DND-41 (cell line): ENCODE measurements at regions not wholly inside any gene's neighbourhood (a gene's known extent, or its start where the extent isn't known, plus 50 kb on each side); places are given as distances from the start of the nearest gene placed in this dataset.

ENCODE experiments used
- ATAC-seq: fragments of 200-7000 bp; cut with Tn5 transposase; 3 replicates; pipeline ENCODE4 v1.9.1; 2021; ENCODE audit warnings: low read depth; ENCODE audit not compliant: insufficient read depth
- DNase-seq: peaks from one replicate; pipeline ENCODE4 v3.0.0-alpha.2; 2020
- H2AFZ ChIP-seq: 2 replicates; pipeline ENCODE4 v1.6.0; 2012; ENCODE audit warnings: low read depth, low read length
- H3K27ac ChIP-seq: 2 replicates; pipeline ENCODE4 v1.5.1; 2012; ENCODE audit warnings: low read length, inconsistent platforms
- H3K27me3 ChIP-seq: fragments of 200-600 bp; sonication (generic); 2 replicates; pipeline ENCODE4 v1.6.0; 2012; ENCODE audit warnings: low read length, mild to moderate bottlenecking, inconsistent platforms; ENCODE audit not compliant: insufficient read depth, poor library complexity
- H3K36me3 ChIP-seq: 2 replicates; pipeline ENCODE4 v1.5.1; 2012; ENCODE audit warnings: low read length, inconsistent platforms; ENCODE audit not compliant: insufficient read depth
- H3K4me1 ChIP-seq: 2 replicates; pipeline ENCODE4 v1.5.1; 2012; ENCODE audit warnings: mild to moderate bottlenecking, low read length; ENCODE audit not compliant: insufficient read depth
- H3K4me2 ChIP-seq: 2 replicates; pipeline ENCODE4 v1.6.0; 2012; ENCODE audit warnings: mild to moderate bottlenecking, moderate library complexity, low read length, inconsistent platforms; ENCODE audit not compliant: insufficient read depth
- H3K4me3 ChIP-seq, 2 experiments: fragments of 200-600 bp in 1 of 2; shearing (Covaris generic) in 1 of 2; 2 replicates each; pipeline ENCODE4 v1.5.1; 2012 to 2016; ENCODE audit warnings: inconsistent platforms in 2 of 2, low read length in 2 of 2, mild to moderate bottlenecking in 2 of 2, low read depth in 1 of 2, moderate library complexity in 1 of 2
- H3K79me2 ChIP-seq: 2 replicates; pipeline ENCODE4 v1.6.0; 2012; ENCODE audit warnings: low read length, inconsistent platforms; ENCODE audit not compliant: insufficient read depth
- H3K9ac ChIP-seq: 2 replicates; pipeline ENCODE4 v1.6.0; 2012; ENCODE audit warnings: low read depth, mild to moderate bottlenecking, inconsistent platforms, low read length, moderate library complexity
- H3K9me3 ChIP-seq: 2 replicates; pipeline ENCODE4 v1.5.1; 2012; ENCODE audit warnings: low read length, moderate library complexity, mild to moderate bottlenecking, inconsistent platforms; ENCODE audit not compliant: insufficient read depth, severe bottlenecking
- H4K20me1 ChIP-seq: 2 replicates; pipeline ENCODE4 v1.6.0; 2012; ENCODE audit warnings: low read length; ENCODE audit not compliant: insufficient read depth
- CTCF ChIP-seq: IDR thresholded peaks from 2 replicates; pipeline ENCODE4 v1.5.1; 2012; ENCODE audit warnings: borderline replicate concordance, low read length, moderate library complexity, mild to moderate bottlenecking; ENCODE audit not compliant: poor library complexity, severe bottlenecking; ENCODE audit errors: extremely low read depth
- EZH2 ChIP-seq: IDR thresholded peaks from 3 replicates; pipeline ENCODE4 v1.6.1; 2012; ENCODE audit warnings: borderline replicate concordance, low read depth, mild to moderate bottlenecking, moderate library complexity, low read length, inconsistent platforms; ENCODE audit not compliant: severe bottlenecking

DNA sequence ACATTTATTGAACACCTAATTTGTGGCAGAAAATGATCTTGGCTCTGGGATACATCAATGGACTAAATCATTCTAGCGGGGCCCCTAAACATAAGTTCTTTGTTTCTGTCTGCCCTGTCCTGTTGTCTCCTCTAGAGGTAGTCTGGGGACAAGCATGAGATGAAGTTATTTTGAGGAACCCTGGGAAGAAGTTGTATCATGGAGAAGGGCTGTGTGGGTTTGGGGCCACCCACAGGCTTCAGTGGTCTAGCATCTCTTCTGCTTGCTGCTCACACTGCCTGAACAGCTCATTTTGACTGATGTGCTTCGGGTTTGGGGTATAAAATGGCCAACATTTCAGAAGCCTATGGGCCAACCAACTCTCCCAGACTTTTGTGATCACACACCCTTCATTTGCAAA lies 50.3 kb upstream of the OSBPL11 start:
- ATAC-seq, result no peak

DNA sequence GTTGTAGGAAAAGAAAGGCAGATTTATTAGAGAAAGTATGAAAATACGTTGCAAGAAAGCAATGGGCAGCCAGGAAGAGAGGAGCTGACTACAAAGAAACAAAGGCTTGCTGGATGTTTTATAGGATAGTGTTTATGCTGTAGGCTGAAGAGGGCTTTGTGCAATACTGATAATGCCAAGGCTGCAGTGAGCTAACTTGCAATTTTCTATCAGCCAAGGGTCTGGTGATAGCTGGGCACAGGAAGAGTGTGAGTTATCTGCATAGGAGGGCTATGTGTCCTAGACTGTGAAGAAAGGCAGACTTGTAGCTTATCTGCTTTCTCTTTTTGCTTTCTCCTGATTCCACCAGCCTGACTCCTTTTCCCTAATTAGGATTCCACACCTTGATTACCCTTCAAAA lies 51.3 kb upstream of the OSBPL11 start:
- Histone ChIP-seq H3K36me3 (no peaks in the 10 kb centered on the region), H3K4me3 (no peak overlapping the region), H3K79me2 (no peaks in the 10 kb centered on the region), H3K27ac (no peak overlapping the region), H4K20me1 (no peaks in the 10 kb centered on the region), H3K27me3 (no peaks in the 10 kb centered on the region), H3K9me3 (no peaks in the 10 kb centered on the region), H3K4me1 (no peaks in the 10 kb centered on the region), H3K4me2 (no peak overlapping the region), H3K9ac (no peak overlapping the region), H2AFZ (no peak overlapping the region)
- TF ChIP-seq CTCF (no peak), EZH2 (no peak)
- no peak for ATAC-seq
- DNase-seq, result no peak

More for the DNA sequence above, 50.3 kb upstream of the OSBPL11 start:
- Histone ChIP-seq H3K4me1 (no peaks in the 10 kb centered on the region), H3K4me2 (no peak overlapping the region), H3K27me3 (no peaks in the 10 kb centered on the region), H3K79me2 (no peaks in the 10 kb centered on the region), H3K9me3 (no peaks in the 10 kb centered on the region), H3K27ac (no peak overlapping the region), H2AFZ (no peak overlapping the region), H4K20me1 (no peaks in the 10 kb centered on the region), H3K9ac (no peak overlapping the region), H3K4me3 (no peak overlapping the region), H3K36me3 (no peaks in the 10 kb centered on the region)
- DNase-seq, result no peak
- no peak for TF ChIP-seq EZH2
- TF ChIP-seq CTCF, result no peak

- Histone ChIP-seq H3K9ac (no peak overlapping the region), H4K20me1 (no peaks in the 10 kb centered on the region), H3K4me1 (no peaks in the 10 kb centered on the region), H2AFZ (no peak overlapping the region), H3K36me3 (no peaks in the 10 kb centered on the region), H3K79me2 (no peaks in the 10 kb centered on the region), H3K27ac (no peak overlapping the region), H3K9me3 (no peaks in the 10 kb centered on the region), H3K4me3 (no peak overlapping the region), H3K4me2 (no peak overlapping the region), H3K27me3 (no peaks in the 10 kb centered on the region)
- no peak for DNase-seq
- no peak for ATAC-seq
- TF ChIP-seq EZH2 (no peak), CTCF (no peak)
These were observed 52.2 kb upstream of the OSBPL11 start for GRCh38 chr3:125647318-125648014.

GRCh38 chr3:125651244-125651643 lies 55.9 kb upstream of the OSBPL11 start:
- no peak for DNase-seq
- no peak overlapping the region for H3K4me2 ChIP-seq

More at GRCh38 chr3:125651244-125651643, 55.9 kb upstream of the OSBPL11 start:
- Histone ChIP-seq H4K20me1 (no peaks in the 10 kb centered on the region), H3K9me3 (no peaks in the 10 kb centered on the region), H3K27ac (no peak overlapping the region), H2AFZ (no peak overlapping the region), H3K79me2 (no peaks in the 10 kb centered on the region), H3K27me3 (no peaks in the 10 kb centered on the region), H3K4me3 (no peak overlapping the region), H3K4me1 (no peaks in the 10 kb centered on the region), H3K36me3 (no peaks in the 10 kb centered on the region), H3K9ac (no peak overlapping the region)
- TF ChIP-seq EZH2, result no peak
- TF ChIP-seq CTCF, result no peak
- ATAC-seq, result no peak
